NB4 (cell line): ENCODE measurements at regions not wholly inside any gene's neighbourhood (a gene's known extent, or its start where the extent isn't known, plus 50 kb on each side); places are given as distances from the start of the nearest gene placed in this dataset.

ENCODE experiments used
- DNase-seq: peaks from one replicate; pipeline ENCODE4 v3.0.0; 2010; ENCODE audit warnings: low read depth
- H3K4me3 ChIP-seq: one replicate; pipeline ENCODE4 v1.5.1; 2011; ENCODE audit warnings: mild to moderate bottlenecking, low read depth, low read length, moderate library complexity
- CTCF ChIP-seq: IDR thresholded peaks from one replicate; pipeline ENCODE4 v1.5.1; 2012; ENCODE audit warnings: low read depth, low read length
- MAX ChIP-seq: IDR thresholded peaks from 2 replicates; pipeline ENCODE4 v1.6.1; 2011; ENCODE audit warnings: low read depth, low read length
- MYC ChIP-seq: IDR thresholded peaks from 2 replicates; pipeline ENCODE4 v1.6.1; 2011; ENCODE audit warnings: low read depth, low read length
- POLR2A ChIP-seq: IDR thresholded peaks from 2 replicates; pipeline ENCODE4 v1.6.1; 2011; ENCODE audit warnings: mild to moderate bottlenecking; ENCODE audit not compliant: insufficient read length; ENCODE audit errors: extremely low read depth

DNA sequence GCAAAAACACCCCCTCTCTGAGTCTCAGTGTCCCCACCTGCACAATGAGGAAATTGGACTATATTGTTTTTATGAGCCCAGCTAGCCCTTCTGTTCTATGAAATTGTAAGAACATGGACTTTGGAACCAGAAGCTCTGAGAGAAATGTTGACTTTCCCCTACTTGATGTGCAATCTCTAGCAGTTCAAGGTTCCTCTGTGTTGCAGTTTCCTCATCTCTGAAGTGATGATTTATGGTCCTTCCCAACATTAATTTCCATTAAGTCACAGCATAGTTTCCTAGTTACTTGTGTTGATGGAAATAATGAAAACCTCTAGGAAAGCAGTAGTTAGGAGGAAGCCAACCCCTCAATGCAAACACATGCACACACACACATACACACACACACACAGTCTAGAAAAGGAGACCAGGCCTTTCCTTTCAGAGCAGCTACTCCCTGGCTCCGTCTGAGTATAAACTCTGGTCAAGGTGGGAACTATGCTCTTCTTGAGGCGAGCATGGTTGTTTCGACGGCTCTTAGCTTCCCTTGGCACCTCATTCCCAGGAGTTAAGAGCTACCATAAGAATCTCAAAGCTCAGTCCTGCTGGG, 518.4 kb downstream of the SOX6 start:
- TF ChIP-seq CTCF (no peak), MYC (no peak), MAX (no peak)

DNA sequence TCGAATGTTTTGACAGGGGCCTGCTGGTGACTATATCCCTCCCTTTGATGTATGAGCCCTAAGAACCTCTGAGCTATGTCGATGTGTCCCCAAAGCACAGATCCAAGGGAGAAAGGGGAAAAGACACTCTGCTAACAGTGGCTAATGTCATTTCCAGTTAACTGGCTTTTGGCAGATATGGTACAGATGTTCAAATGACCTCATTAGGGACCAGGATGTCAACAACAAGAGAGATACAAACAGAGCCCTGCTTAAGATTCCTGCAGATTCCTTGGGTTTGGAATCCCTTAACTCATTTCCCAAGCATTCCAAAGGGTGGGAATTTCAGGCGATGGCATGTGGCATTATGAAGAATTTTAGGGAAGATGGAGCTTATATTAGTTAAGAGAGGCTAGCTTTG, 517.3 kb downstream of the SOX6 start:
- DNase-seq = no peak
- no peak for TF ChIP-seq CTCF
- TF ChIP-seq MYC = no peak
- TF ChIP-seq POLR2A = no peak
- no peak for TF ChIP-seq MAX
- H3K4me3 ChIP-seq = no peak overlapping the region

More for the DNA sequence above, 518.4 kb downstream of the SOX6 start:
- no peak for DNase-seq
- no peak overlapping the region for H3K4me3 ChIP-seq

GRCh38 chr11:15840966-15841365, 515.4 kb downstream of the SOX6 start:
- no peak for DNase-seq
- H3K4me3 ChIP-seq = no peak overlapping the region
- no peak for TF ChIP-seq CTCF
- TF ChIP-seq MAX = no peak
- no peak for TF ChIP-seq POLR2A
- no peak for TF ChIP-seq MYC

GRCh38 chr11:15841931-15842740, 514.2 kb downstream of the SOX6 start:
- TF ChIP-seq MYC = no peak
- no peak for TF ChIP-seq POLR2A
- TF ChIP-seq CTCF = no peak
- no peak for TF ChIP-seq MAX
- DNase-seq = no peak
- H3K4me3 ChIP-seq = no peak overlapping the region

- no peak overlapping the region for H3K4me3 ChIP-seq
- TF ChIP-seq MAX = no peak
- no peak for TF ChIP-seq CTCF
- no peak for TF ChIP-seq POLR2A
- no peak for TF ChIP-seq MYC
- DNase-seq = no peak
These were observed 513.0 kb downstream of the SOX6 start for GRCh38 chr11:15843309-15843872.
